Thyroid gland (tissue), 4 donors: ENCODE measurements at regions not wholly inside any gene's neighbourhood (a gene's known extent, or its start where the extent isn't known, plus 50 kb on each side); places are given as distances from the start of the nearest gene placed in this dataset.
"Not testable (repeated sequence)": the region's sequence is repeated elsewhere in the genome, so short reads cannot be mapped to it uniquely, and the experiment has no call there.

ENCODE experiments used
- DNase-seq, 2 donors: peaks; one replicate each; pipeline ENCODE4 v3.0.0-alpha.2; 2019
- H3K27ac ChIP-seq, 3 donors: fragments of 200-600 bp; sonication (generic); 1 replicate in 2 of 3; 2 replicates in 1 of 3; pipeline ENCODE4 v1.5.1; 2016 to 2019; ENCODE audit warnings: mild to moderate bottlenecking in 1 of 3, moderate library complexity in 1 of 3
- H3K27me3 ChIP-seq: fragments of 200-600 bp; sonication (generic); one replicate; pipeline ENCODE4 v1.5.1; 2019
- H3K36me3 ChIP-seq, 2 donors: fragments of 200-600 bp; sonication (generic); one replicate each; pipeline ENCODE4 v1.5.1; 2016 to 2019
- H3K4me1 ChIP-seq, 2 donors: fragments of 200-600 bp; sonication (generic); one replicate each; pipeline ENCODE4 v1.5.1; 2017 to 2019
- H3K4me3 ChIP-seq, 3 donors: fragments of 200-600 bp; sonication (generic); replicated peaks in 1 of 3; 1 replicate in 2 of 3; 2 replicates in 1 of 3; pipeline ENCODE4 v1.5.1; 2016; ENCODE audit warnings: mild to moderate bottlenecking in 1 of 3
- H3K9me3 ChIP-seq: fragments of 200-600 bp; sonication (generic); one replicate; pipeline ENCODE4 v1.5.1; 2017
- CTCF ChIP-seq, 6 experiments: fragments of 200-600 bp in 3 of 6; fragments of 450-650 bp in 3 of 6; sonication (generic) in 3 of 6; IDR thresholded peaks; one replicate each; pipeline ENCODE4 v1.5.1; 2016 to 2019; ENCODE audit warnings: antibody characterized with exemption in 6 of 6, mild to moderate bottlenecking in 2 of 6, inconsistent platforms in 1 of 6, moderate library complexity in 1 of 6
- POLR2A ChIP-seq, 2 donors: fragments of 450-650 bp; IDR thresholded peaks; one replicate each; pipeline ENCODE4 v1.6.1; 2017; ENCODE audit warnings: antibody characterized with exemption in 2 of 2, mild to moderate bottlenecking in 2 of 2, moderate library complexity in 1 of 2
- WGBS, 2 donors: methylation state at CpG; one replicate each; pipeline ENCODE4 v1.1.5; 2017; 5-methylcytosine and 5-hydroxymethylcytosine counted together
- intact Hi-C: fragments of 100-400 bp; cut with DNase I; formaldehyde crosslinking; loops from one replicate; pipeline ENCODE4 v1.15.1; 2023

- 77 to 95% methylated on average over 4 of the region's 4 CpGs for whole genome bisulfite sequencing, 2 donors
- no peaks in the 10 kb centered on the region for H3K9me3 ChIP-seq
- no peaks in the 10 kb centered on the region for H3K27me3 ChIP-seq
- DNase-seq = no peak
- H3K4me3 ChIP-seq = no peak overlapping the region
- H3K36me3 ChIP-seq = no peaks in the 10 kb centered on the region
- no peak overlapping the region for H3K27ac ChIP-seq
- TF ChIP-seq CTCF (IDR thresholded peaks at IDR 0.05) (no peak), POLR2A (IDR thresholded peaks at IDR 0.05) (no peak)
- no peaks in the 10 kb centered on the region for H3K4me1 ChIP-seq
- intact Hi-C loops = no loop called here
Observed at GRCh38 chr7:28332046-28332445, 80.3 kb upstream of the CREB5 start.

GRCh38 chr7:28333548-28333947 is 78.8 kb upstream of the CREB5 start:
- H3K4me3 ChIP-seq, intact Hi-C loops, H3K27me3 ChIP-seq, H3K36me3 ChIP-seq, H3K27ac ChIP-seq, H3K9me3 ChIP-seq, DNase-seq, H3K4me1 ChIP-seq: not testable (repeated sequence)

GRCh38 chr7:28336806-28337205 is 75.5 kb upstream of the CREB5 start:
- no peak for DNase-seq
- 91 to 92% methylated on average over 2 of the region's 2 CpGs for whole genome bisulfite sequencing, 2 donors

GRCh38 chr7:28338041-28338440 is 74.3 kb upstream of the CREB5 start:
- WGBS, 2 donors = 81 to 85% methylated on average over 3 of the region's 3 CpGs

More at GRCh38 chr7:28336806-28337205, 75.5 kb upstream of the CREB5 start:
- TF ChIP-seq POLR2A (IDR thresholded peaks at IDR 0.05) = no peak
- TF ChIP-seq CTCF (IDR thresholded peaks at IDR 0.05) = no peak
- Histone ChIP-seq H3K36me3 (no peaks in the 10 kb centered on the region), H3K4me1 (no peaks in the 10 kb centered on the region), H3K27me3 (no peaks in the 10 kb centered on the region), H3K27ac (no peak overlapping the region), H3K9me3 (no peaks in the 10 kb centered on the region), H3K4me3 (no peak overlapping the region)
- intact Hi-C loops = no loop called here

GRCh38 chr7:28343462-28343861 is 68.9 kb upstream of the CREB5 start:
- Histone ChIP-seq H3K36me3 (no peaks in the 10 kb centered on the region), H3K4me3 (no peak overlapping the region), H3K4me1 (no peaks in the 10 kb centered on the region), H3K9me3 (no peaks in the 10 kb centered on the region), H3K27me3 (no peaks in the 10 kb centered on the region), H3K27ac (no peak overlapping the region)
- no peak for DNase-seq
- intact Hi-C loops = no loop called here
- TF ChIP-seq CTCF (IDR thresholded peaks at IDR 0.05) (no peak), POLR2A (IDR thresholded peaks at IDR 0.05) (no peak)
- 92 to 100% methylated on average over 1 of the region's 1 CpG for WGBS, 2 donors

More at GRCh38 chr7:28338041-28338440, 74.3 kb upstream of the CREB5 start:
- no peak for DNase-seq
- intact Hi-C loops = no loop called here
- Histone ChIP-seq H3K4me1 (no peaks in the 10 kb centered on the region), H3K27ac (no peak overlapping the region), H3K9me3 (no peaks in the 10 kb centered on the region), H3K27me3 (no peaks in the 10 kb centered on the region), H3K4me3 (no peak overlapping the region), H3K36me3 (no peaks in the 10 kb centered on the region)
- TF ChIP-seq POLR2A (IDR thresholded peaks at IDR 0.05) (no peak), CTCF (IDR thresholded peaks at IDR 0.05) (no peak)

GRCh38 chr7:28346256-28346655 is 66.1 kb upstream of the CREB5 start:
- Histone ChIP-seq H3K4me3 (no peak overlapping the region), H3K27ac (no peak overlapping the region), H3K27me3 (no peaks in the 10 kb centered on the region), H3K9me3 (no peaks in the 10 kb centered on the region), H3K4me1 (peaks cover 0 to 6% of the 10 kb centered on the region in 2 donors), H3K36me3 (no peaks in the 10 kb centered on the region)
- DNase-seq = no peak
- WGBS, 2 donors = 76 to 78% methylated on average over 1 of the region's 1 CpG
- intact Hi-C loops = no loop called here
- TF ChIP-seq POLR2A (IDR thresholded peaks at IDR 0.05) (no peak), CTCF (IDR thresholded peaks at IDR 0.05) (no peak)
